PFSK-1 (cell line): ENCODE measurements at regions not wholly inside any gene's neighbourhood (a gene's known extent, or its start where the extent isn't known, plus 50 kb on each side); places are given as distances from the start of the nearest gene placed in this dataset.

ENCODE experiments used
- FOXP2 ChIP-seq: optimal IDR thresholded peaks from 2 replicates; pipeline ENCODE3; 2011; ENCODE audit warnings: borderline replicate concordance, control low read depth, inconsistent platforms; ENCODE audit not compliant: insufficient read depth; ENCODE audit errors: extremely low read length, extremely low read depth
- POLR2AphosphoS5 ChIP-seq: IDR thresholded peaks from 2 replicates; pipeline ENCODE4 v1.6.1; 2012; ENCODE audit warnings: low read depth, mild to moderate bottlenecking, control low read depth, low read length, moderate library complexity
- SIN3A ChIP-seq: IDR thresholded peaks from 2 replicates; pipeline ENCODE4 v1.6.1; 2012; ENCODE audit warnings: mild to moderate bottlenecking, low read length, moderate library complexity, borderline replicate concordance; ENCODE audit not compliant: insufficient read depth
- TAF1 ChIP-seq: IDR thresholded peaks from 2 replicates; pipeline ENCODE4 v1.6.1; 2012; ENCODE audit warnings: low read length, control low read depth, borderline replicate concordance; ENCODE audit not compliant: insufficient read depth
- TF ChIP-seq, protein P1 (sequence below), 2 experiments: IDR thresholded peaks; 2 replicates each; pipeline versions ENCODE4 v1.6.1 to v1.8.0; 2011 to 2012; ENCODE audit warnings: low read depth in 2 of 2, low read length in 2 of 2, control low read depth in 1 of 2, inconsistent platforms in 1 of 2, mild to moderate bottlenecking in 1 of 2, moderate library complexity in 1 of 2; ENCODE audit not compliant: insufficient read depth in 1 of 2

DNA sequence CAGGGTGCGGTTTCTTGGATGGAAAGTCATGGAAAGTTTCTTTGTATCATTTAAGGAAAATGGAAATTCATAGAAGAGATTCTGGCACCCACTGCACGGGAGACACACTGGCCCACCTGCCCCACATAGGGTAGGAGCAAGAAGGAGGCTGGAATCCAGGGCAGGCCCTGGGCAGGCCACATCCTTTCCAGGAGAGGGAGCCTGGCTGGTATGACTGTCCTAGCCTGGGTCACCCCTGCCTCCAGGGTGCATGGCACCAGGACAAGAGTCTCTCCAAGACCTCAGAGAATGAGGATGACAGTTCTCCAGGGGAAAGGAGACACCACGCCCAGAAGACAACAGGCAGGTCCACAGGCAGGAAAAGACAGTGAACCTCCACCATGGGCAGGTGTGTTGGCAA is 297.2 kb downstream of the TCERG1L start:
- TF ChIP-seq POLR2AphosphoS5 (no peak), SIN3A (no peak), TAF1 (no peak), FOXP2 (no peak)
- TF ChIP-seq, protein P1, sequence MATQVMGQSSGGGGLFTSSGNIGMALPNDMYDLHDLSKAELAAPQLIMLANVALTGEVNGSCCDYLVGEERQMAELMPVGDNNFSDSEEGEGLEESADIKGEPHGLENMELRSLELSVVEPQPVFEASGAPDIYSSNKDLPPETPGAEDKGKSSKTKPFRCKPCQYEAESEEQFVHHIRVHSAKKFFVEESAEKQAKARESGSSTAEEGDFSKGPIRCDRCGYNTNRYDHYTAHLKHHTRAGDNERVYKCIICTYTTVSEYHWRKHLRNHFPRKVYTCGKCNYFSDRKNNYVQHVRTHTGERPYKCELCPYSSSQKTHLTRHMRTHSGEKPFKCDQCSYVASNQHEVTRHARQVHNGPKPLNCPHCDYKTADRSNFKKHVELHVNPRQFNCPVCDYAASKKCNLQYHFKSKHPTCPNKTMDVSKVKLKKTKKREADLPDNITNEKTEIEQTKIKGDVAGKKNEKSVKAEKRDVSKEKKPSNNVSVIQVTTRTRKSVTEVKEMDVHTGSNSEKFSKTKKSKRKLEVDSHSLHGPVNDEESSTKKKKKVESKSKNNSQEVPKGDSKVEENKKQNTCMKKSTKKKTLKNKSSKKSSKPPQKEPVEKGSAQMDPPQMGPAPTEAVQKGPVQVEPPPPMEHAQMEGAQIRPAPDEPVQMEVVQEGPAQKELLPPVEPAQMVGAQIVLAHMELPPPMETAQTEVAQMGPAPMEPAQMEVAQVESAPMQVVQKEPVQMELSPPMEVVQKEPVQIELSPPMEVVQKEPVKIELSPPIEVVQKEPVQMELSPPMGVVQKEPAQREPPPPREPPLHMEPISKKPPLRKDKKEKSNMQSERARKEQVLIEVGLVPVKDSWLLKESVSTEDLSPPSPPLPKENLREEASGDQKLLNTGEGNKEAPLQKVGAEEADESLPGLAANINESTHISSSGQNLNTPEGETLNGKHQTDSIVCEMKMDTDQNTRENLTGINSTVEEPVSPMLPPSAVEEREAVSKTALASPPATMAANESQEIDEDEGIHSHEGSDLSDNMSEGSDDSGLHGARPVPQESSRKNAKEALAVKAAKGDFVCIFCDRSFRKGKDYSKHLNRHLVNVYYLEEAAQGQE (IDR thresholded peaks at IDR 0.05; ENCODE audit: insufficient read depth in 1 of 2, low read depth in 2 of 2, low read length in 2 of 2) = no peak
